Daoy (cell line): ENCODE measurements at regions not wholly inside any gene's neighbourhood (a gene's known extent, or its start where the extent isn't known, plus 50 kb on each side); places are given as distances from the start of the nearest gene placed in this dataset.

Source experiments
- DNase-seq: peaks from one replicate; pipeline ENCODE4 v3.0.0-alpha.2; 2015; ENCODE audit warnings: low read depth

GRCh38 chr1:166221316-166221715, 54.5 kb upstream of the FAM78B start:
- DNase-seq, result no peak

GRCh38 chr1:166233750-166234366, 67.1 kb upstream of the FAM78B start:
- DNase-seq, result no peak

GRCh38 chr1:166235728-166236127, 68.9 kb upstream of the FAM78B start:
- DNase-seq, result no peak

- no peak for DNase-seq
Measured at GRCh38 chr1:166237675-166238074, 70.9 kb upstream of the FAM78B start.

- no peak for DNase-seq
Measured at GRCh38 chr1:166253076-166253779, 86.4 kb upstream of the FAM78B start.

GRCh38 chr1:166258017-166258416, 91.2 kb upstream of the FAM78B start:
- DNase-seq, result no peak

- no peak for DNase-seq
Measured at GRCh38 chr1:166261511-166261910, 94.7 kb upstream of the FAM78B start.

GRCh38 chr1:166270476-166271150, 103.8 kb upstream of the FAM78B start:
- DNase-seq, result no peak

- no peak for DNase-seq
Measured at GRCh38 chr1:166271151-166271538, 104.3 kb upstream of the FAM78B start.

- DNase-seq, result no peak
Measured at GRCh38 chr1:166272155-166272554, 105.4 kb upstream of the FAM78B start.

GRCh38 chr1:166272851-166273250, 106.0 kb upstream of the FAM78B start:
- peak; percentile 9 for DNase-seq

GRCh38 chr1:166273618-166274017, 106.8 kb upstream of the FAM78B start:
- no peak for DNase-seq

GRCh38 chr1:166282391-166283137, 115.8 kb upstream of the FAM78B start:
- no peak for DNase-seq

GRCh38 chr1:166283190-166283589, 116.4 kb upstream of the FAM78B start:
- DNase-seq, result peak; percentile 4

- DNase-seq, result no peak
Measured at GRCh38 chr1:166283600-166283999, 116.8 kb upstream of the FAM78B start.

- DNase-seq, result no peak
Measured at GRCh38 chr1:166289309-166290050, 122.7 kb upstream of the FAM78B start.

- no peak for DNase-seq
Measured at GRCh38 chr1:166295656-166296055, 128.9 kb upstream of the FAM78B start.

GRCh38 chr1:166297993-166298392, 131.2 kb upstream of the FAM78B start:
- DNase-seq, result no peak

GRCh38 chr1:166300767-166301166, 134.0 kb upstream of the FAM78B start:
- no peak for DNase-seq

- DNase-seq, result no peak
Measured at GRCh38 chr1:166302989-166303758, 136.4 kb upstream of the FAM78B start.

- no peak for DNase-seq
Measured at GRCh38 chr1:166304131-166304530, 137.3 kb upstream of the FAM78B start.
